ENCODE measurements at regions not wholly inside any gene's neighbourhood (a gene's known extent, or its start where the extent isn't known, plus 50 kb on each side); places are given as distances from the start of the nearest gene placed in this dataset.

DNA sequence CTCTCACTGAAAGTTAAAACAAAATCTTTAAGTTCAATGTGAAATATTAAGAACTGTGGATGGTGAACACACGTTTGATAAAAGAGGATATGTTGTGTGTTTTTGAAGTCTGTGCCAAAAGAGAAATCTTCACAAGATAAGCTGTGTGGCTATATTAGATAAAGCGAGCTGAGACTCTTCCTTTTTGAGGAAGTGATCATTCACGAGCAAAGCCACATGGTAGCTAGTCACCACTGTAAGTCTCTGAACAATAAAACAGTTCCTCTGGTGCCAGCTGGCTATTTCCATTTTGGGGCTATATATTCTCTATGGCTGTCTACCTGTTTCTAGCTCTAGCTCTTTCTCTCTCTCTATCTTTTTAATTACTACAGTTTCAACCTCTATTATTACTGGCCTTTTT lies 1849.2 kb upstream of the C9orf72 start (continued):
- TF ChIP-seq GTF2F1 (IDR thresholded peaks at IDR 0.05; ENCODE audit: borderline replicate concordance, low read depth, low read length) = no peak
- no peak for TF ChIP-seq SAP30 (IDR thresholded peaks at IDR 0.05; ENCODE audit: insufficient read depth, insufficient replicate concordance, low read length)
- TF ChIP-seq CHD1 (IDR thresholded peaks at IDR 0.05; ENCODE audit: low read depth, low read length) = no peak
- TF ChIP-seq ASH2L (IDR thresholded peaks at IDR 0.05; ENCODE audit: low read length) = no peak
